HG02981 (cell line): ENCODE measurements at regions not wholly inside any gene's neighbourhood (a gene's known extent, or its start where the extent isn't known, plus 50 kb on each side); places are given as distances from the start of the nearest gene placed in this dataset.
"Not testable (repeated sequence)": the region's sequence is repeated elsewhere in the genome, so short reads cannot be mapped to it uniquely, and the experiment has no call there.

Source experiments
- ATAC-seq: cut with Tn5 transposase; IDR thresholded peaks from one replicate; pipeline ENCODE4 v1.9.1; 2021; ENCODE audit warnings: mild to moderate bottlenecking, moderate library complexity; ENCODE audit not compliant: unreplicated experiment

DNA sequence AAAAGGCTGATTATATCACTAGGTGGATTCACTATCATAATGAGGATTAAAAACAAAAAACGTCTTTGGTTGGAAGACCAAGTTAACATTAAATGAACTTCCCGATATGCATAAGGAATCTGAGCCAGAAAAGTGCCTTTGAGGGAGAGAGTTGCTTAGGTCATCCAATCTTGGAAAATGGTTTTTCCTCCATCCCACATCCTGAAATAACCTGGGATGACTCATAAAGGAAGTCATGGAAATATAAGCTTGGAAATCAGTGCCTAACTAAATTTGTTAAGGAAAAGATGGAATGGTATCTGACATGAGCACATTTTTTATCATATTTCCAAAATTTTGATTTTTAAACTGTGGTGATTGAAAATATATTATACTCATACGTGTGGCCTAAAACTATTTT is 66.0 kb downstream of the KBTBD8 start:
- no peak for ATAC-seq

DNA sequence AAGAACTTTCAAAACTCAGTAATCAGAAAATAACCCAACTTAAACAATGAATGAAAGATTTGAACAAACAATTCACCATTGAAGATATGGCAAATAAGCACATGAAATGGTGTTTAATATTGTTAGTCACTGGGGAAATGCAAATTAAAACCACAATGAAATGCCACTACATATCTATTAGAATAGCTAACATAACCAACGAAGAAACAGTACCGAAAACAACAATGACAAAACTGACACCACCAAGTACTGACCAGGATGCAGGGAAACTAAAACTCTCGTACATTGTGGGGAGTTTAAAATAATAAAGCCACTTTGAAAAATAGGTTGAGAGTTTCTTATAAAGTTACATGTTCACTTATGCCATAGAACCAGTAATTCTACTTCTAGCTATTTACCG is 69.1 kb downstream of the KBTBD8 start:
- peak; percentile 95 for ATAC-seq

DNA sequence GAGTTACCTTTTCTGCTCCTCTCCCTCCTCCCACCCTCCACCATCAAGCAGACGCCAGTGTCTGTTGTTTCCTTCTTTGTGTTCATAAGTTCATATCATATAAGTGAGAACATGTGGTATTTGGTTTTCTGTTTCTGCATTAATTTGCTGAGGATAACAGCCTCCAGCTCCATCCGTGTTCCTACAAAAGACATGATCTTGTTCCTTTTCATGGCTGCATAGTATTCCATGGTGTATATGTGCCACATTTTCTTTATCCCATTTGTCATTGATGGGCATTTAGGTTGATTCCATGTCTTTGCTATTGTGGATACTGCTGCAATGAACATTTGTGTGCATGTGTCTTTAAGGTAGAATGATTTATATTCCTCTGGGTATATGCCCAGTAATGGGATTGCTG is 74.5 kb downstream of the KBTBD8 start:
- ATAC-seq: not testable (repeated sequence)

DNA sequence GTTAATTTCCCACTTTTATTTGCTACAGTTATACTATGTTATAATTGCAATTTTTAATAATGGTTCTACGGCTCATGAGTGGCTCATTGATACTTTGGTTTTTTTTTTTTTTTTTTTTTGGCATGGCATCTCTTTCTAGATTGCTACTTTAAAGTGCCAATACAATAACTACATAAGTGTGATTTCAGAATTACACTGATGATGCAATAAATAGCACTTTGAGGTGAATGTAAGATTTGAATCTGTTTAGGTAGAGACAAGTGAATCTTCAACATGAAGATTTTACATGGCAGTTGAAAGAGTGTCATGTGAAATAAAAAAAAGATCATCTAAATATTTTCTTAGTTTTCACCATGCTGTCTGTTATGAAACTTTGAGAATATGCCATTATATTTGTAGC is 75.7 kb downstream of the KBTBD8 start:
- no peak for ATAC-seq

GRCh38 chr3:67075295-67075694 is 77.2 kb downstream of the KBTBD8 start:
- ATAC-seq: no peak

DNA sequence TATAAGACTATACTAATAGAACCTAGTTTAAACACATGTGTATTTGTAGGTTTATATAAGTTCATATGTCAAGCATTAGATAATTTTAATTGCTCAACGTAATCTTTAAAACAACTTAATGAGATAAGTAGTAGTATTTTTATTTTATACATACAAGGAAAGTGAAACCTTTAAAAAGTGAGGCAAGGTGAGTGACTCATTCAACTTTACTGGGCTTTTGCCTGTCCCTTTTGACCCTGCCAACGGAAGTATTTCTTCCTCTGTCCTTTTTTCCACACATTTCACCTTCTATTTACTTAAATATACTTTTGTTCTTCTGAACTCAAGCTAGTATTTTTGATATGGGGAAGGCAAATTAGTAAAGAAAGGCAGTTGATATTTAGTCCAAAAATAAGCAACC is 78.5 kb downstream of the KBTBD8 start:
- ATAC-seq: no peak

DNA sequence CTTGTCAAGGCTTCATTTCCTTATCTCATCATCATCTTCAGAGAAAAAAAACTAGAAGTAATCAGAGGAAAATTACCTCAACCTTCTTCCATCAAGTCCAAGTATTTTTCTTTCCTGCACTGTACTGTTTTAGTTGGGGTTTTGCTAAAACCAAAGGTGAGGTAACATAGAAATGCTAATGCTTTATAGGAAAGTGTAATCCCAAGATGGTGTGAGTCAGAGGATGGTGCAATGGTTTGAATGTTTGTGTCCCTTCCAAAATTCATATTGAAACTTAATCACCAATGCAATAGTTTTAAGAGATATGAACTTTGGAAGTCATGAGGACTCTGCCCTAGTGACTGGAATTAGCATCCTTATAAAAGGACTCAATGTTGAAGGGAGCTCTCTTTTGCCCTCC is 79.5 kb downstream of the KBTBD8 start:
- ATAC-seq: no peak

GRCh38 chr3:67082533-67083024 is 84.5 kb downstream of the KBTBD8 start:
- no peak for ATAC-seq

DNA sequence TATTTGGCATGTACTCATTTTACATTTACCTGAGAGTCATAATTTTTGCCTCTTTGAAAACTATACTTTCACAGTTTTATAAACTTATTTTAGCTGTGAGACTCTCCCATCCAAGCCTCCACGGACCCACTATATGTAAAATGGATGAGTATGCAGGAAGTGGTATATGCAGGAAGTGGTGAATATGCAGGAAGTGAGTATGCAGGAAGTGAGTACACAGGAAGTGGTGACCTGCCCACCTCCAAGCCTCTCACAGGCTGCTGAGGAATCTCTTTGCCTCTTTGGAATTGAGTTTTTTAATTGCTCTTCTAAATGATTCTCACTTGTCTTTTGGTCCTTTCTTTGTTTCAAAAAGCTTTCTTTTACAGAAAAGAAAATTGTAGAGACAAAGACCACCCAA is 85.2 kb downstream of the KBTBD8 start:
- peak; percentile 79 for ATAC-seq

DNA sequence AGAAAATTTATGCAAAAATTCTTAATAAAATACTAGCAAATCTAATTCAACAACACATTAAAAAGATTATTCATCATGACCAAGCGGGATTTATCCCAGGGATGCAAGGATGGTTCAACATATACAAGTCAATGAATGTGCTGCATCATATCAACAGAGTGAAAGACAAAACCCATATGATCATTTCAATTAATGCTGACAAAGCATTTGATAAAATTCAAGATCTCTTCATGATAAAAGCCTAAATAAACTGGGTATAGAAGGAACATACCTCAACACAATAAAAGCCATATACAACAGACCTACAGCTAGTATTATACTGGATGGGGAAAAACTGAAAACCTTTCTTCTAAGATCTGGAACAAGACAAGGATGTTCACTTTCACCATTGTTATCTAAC is 89.7 kb downstream of the KBTBD8 start:
- ATAC-seq: no peak

DNA sequence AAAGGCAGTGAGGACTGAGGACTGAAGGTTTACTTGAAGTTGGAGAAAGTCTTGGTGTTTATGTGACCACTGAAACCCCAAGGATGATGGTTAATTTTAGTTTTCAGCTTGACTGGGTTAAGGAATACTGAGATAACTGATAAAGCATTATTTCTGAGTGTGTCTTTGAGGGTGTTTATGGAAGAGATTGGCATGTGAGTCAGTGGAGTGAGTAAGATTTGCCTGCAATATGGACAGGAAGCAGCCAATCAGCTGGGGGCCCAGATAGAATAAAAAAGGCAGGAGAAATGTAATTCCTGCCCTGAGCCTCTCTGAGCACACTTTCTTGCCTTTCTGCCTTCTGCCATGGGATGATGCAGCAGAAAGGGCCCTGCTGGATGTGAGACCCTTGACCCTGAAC is 92.4 kb downstream of the KBTBD8 start:
- ATAC-seq: no peak

DNA sequence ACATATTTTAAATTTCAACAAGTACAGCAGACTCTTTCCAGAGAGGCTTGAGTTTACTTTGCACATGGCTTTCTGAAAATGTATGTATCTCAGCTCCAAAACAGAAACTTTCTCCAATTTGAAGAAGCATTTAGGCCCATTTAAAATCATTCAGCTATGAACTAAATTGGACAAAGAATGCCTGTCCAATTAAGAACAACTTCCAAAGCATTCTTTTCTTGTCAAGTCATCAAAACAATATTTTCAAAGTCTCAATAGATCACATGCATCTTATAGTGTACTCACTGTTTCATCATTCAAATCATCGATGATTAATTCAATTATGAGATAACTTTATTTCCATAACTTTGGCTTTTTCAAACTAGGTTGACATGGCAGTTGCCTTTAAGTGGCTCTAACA is 95.2 kb downstream of the KBTBD8 start:
- ATAC-seq: no peak

- no peak for ATAC-seq
Observed at GRCh38 chr3:67094167-67094566, 96.1 kb downstream of the KBTBD8 start.

- ATAC-seq: no peak
Observed at GRCh38 chr3:67094774-67095173, 96.7 kb downstream of the KBTBD8 start.

DNA sequence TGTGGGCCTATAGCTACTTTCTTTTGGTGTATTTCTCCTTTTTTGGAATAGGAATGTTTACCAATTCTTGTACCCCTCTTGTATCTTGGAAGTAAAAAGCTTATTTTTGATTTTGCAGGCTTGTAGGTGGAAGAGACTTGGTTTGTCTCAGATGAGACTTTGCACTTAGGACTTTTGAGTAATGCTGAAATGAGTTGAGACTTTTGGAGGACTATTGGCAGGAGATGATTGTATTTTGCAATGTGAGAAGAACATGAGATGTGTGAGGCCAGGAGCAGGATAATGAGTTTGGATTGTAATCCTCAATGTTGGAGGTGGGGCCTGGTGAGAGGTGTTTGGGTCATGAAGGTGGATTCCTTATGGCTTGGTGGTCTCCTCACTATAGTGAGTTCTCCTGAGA is 106.3 kb downstream of the KBTBD8 start:
- no peak for ATAC-seq

DNA sequence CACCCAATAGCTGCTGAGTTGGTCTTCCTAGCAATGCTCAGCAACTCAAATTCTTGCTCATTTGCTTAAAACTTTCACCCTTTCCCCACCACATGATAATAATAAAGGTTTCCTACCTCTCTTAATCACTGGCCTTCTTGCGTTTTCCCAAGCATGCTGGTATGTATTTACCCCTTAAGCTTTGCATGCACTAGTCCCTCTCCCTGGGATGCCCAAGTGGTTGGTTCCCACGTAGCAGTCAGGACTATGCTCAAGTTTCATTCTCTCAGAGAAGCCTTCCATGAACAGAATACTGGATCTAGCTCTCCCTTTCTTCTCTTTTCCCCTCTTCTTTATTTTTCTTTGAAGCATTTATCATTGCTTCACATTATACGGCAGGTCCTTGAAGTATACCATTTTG is 108.8 kb downstream of the KBTBD8 start:
- ATAC-seq: no peak

- ATAC-seq: no peak
Observed at GRCh38 chr3:67109651-67110204, 111.6 kb downstream of the KBTBD8 start.

GRCh38 chr3:67113802-67114407 is 115.8 kb downstream of the KBTBD8 start:
- peak; percentile 99 for ATAC-seq

GRCh38 chr3:67118122-67118521 is 120.0 kb downstream of the KBTBD8 start:
- ATAC-seq: no peak

DNA sequence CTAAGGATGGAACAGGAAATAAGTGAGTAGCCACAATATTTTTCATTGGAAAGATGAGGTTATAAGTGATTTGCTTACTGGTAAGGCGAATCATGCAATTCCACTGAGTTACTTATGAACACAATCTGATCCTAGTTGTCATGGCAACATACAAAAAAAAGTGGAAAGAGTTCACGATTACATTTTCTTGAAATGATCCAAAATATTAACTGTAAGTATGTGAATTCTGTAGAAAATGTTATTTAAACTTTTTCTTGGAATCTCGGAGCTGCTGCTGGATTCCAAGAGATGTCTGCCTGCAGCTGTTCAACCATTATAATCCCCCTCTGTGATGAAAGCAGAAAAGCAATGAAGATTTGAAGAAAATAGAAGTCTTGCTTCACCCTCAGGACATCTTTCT is 120.5 kb downstream of the KBTBD8 start:
- no peak for ATAC-seq

DNA sequence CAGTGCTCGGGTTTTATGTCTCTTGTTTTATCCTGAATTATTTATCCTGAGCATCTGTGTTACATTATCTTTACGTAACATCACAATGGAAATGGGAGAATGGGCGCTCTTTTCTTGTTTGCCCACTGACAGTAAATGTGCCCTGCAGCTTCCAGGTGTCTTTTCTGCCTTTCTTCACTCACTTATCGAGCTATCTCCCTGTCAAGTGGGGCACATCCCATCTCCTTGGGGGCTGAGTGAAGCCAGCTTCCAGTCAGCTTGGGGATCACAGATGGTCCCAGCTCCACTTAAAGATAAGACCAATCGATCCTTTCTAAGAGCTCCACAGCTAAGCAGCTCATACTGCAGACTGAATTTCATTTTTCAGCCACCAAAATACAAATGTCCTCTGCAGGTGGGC is 125.8 kb downstream of the KBTBD8 start:
- no peak for ATAC-seq

DNA sequence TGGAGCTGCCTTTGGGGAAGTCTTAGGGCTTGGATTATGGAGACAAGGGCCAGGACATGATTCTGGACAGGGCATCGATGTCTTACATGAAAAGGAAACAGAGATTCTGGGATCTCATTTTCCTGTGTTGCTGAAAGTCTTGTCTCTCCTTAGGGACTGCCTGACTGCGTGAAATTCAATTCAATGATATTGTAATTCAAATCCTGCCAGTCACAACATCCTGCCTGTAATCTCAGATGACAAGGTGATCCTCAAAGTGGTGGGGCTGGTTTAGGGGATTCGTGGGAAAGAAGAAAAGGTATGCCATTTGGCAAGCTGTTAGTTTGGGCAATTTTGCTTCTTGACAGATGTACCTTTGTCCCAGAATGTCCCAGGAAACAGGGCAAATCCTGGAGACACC is 129.1 kb downstream of the KBTBD8 start:
- ATAC-seq: no peak

DNA sequence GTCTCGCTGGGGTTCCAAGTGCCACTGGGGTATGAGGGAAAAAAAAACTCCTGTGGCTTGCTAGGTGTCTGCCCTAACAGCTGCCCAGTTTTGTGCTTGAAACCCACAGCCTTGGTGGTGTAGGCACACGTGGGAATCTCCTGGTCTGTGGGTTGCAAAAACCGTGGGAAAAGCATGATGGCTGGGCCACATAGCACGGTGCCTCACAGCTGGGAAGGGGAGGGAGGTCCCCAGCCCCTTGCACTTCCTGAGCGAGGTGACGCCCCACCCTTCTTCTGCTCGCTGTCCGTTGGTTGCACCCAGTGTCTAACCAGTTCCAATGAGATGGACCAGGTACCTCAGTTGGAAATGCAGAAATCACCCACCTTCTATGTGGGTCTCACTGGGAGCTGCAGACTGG is 144.3 kb downstream of the KBTBD8 start:
- ATAC-seq: no peak
